H1 (cell line): ENCODE measurements at regions not wholly inside any gene's neighbourhood (a gene's known extent, or its start where the extent isn't known, plus 50 kb on each side); places are given as distances from the start of the nearest gene placed in this dataset.

Source experiments
- E2F6 ChIP-seq: IDR thresholded peaks from 2 replicates; pipeline ENCODE4 v1.6.1; 2012; ENCODE audit warnings: inconsistent platforms
- KDM4A ChIP-seq: IDR thresholded peaks from one replicate; pipeline ENCODE4 v1.7.1; 2012; ENCODE audit warnings: low read depth, mild to moderate bottlenecking, moderate library complexity, low read length, inconsistent platforms; ENCODE audit not compliant: severe bottlenecking
- NANOG ChIP-seq: IDR thresholded peaks from 2 replicates; pipeline ENCODE4 v1.6.1; 2011; ENCODE audit warnings: low read length, low read depth, mild to moderate bottlenecking, inconsistent platforms; ENCODE audit not compliant: insufficient read depth, poor library complexity, severe bottlenecking
- SAP30 ChIP-seq: fragments of 300-600 bp; sonication (generic); IDR thresholded peaks from 2 replicates; pipeline ENCODE4 v1.7.1; 2012; ENCODE audit warnings: low read length, moderate library complexity, mild to moderate bottlenecking, inconsistent platforms; ENCODE audit not compliant: insufficient read depth, insufficient replicate concordance
- SP2 ChIP-seq: IDR thresholded peaks from 2 replicates; pipeline ENCODE4 v1.6.1; 2012; ENCODE audit warnings: mild to moderate bottlenecking, low read length, inconsistent platforms
- SUZ12 ChIP-seq: fragments of 200-600 bp; sonication (generic); IDR thresholded peaks from 2 replicates; pipeline ENCODE4 v1.6.1; 2012; ENCODE audit warnings: mild to moderate bottlenecking, inconsistent platforms, low read length, moderate library complexity, mixed read lengths

GRCh38 chr12:91397866-91398532, 215.4 kb upstream of the DCN start (continued):
- TF ChIP-seq E2F6 (no peak), SAP30 (no peak), NANOG (no peak), KDM4A (no peak), SUZ12 (no peak), SP2 (no peak)
